MM.1S (cell line): ENCODE measurements at regions not wholly inside any gene's neighbourhood (a gene's known extent, or its start where the extent isn't known, plus 50 kb on each side); places are given as distances from the start of the nearest gene placed in this dataset.

ENCODE experiments used
- DNase-seq: peaks from one replicate; pipeline ENCODE4 v3.0.0-alpha.2; 2015
- H2AFZ ChIP-seq: fragments of 300-600 bp; sonication (generic); 2 replicates; pipeline ENCODE4 v1.6.0; 2016; ENCODE audit warnings: antibody characterized with exemption, low read length
- H3F3A ChIP-seq: fragments of 300-600 bp; sonication (generic); 2 replicates; pipeline ENCODE4 v1.6.1; 2016; ENCODE audit warnings: mild to moderate bottlenecking, antibody characterized with exemption, low read length, moderate library complexity, mixed read lengths; ENCODE audit not compliant: insufficient read depth
- H3K27ac ChIP-seq: fragments of 300-600 bp; sonication (generic); 2 replicates; pipeline ENCODE4 v1.5.1; 2016; ENCODE audit warnings: mild to moderate bottlenecking, low read length
- H3K27me3 ChIP-seq: fragments of 300-600 bp; sonication (generic); replicated peaks from 2 replicates; pipeline ENCODE4 v1.6.0; 2016; ENCODE audit warnings: low read length; ENCODE audit not compliant: insufficient read depth
- H3K36me3 ChIP-seq: fragments of 300-600 bp; sonication (generic); replicated peaks from 2 replicates; pipeline ENCODE4 v1.6.1; 2016; ENCODE audit warnings: mild to moderate bottlenecking, low read length, mixed read lengths; ENCODE audit not compliant: insufficient read depth
- H3K4me1 ChIP-seq: fragments of 300-600 bp; sonication (generic); 2 replicates; pipeline ENCODE4 v1.6.1; 2016; ENCODE audit warnings: low read length, mixed read lengths
- H3K4me2 ChIP-seq: fragments of 300-600 bp; sonication (generic); 2 replicates; pipeline ENCODE4 v1.6.0; 2016; ENCODE audit warnings: low read depth, low read length
- H3K4me3 ChIP-seq: fragments of 300-600 bp; sonication (generic); 2 replicates; pipeline ENCODE4 v1.5.1; 2016; ENCODE audit warnings: low read length, mixed read lengths
- H3K79me2 ChIP-seq: fragments of 300-600 bp; sonication (generic); 2 replicates; pipeline ENCODE4 v1.6.1; 2016; ENCODE audit warnings: mixed run types, low read length, mixed read lengths
- H3K9ac ChIP-seq: fragments of 300-600 bp; sonication (generic); 2 replicates; pipeline ENCODE4 v1.6.1; 2016; ENCODE audit warnings: low read length, mixed read lengths
- H3K9me2 ChIP-seq: fragments of 300-600 bp; sonication (generic); replicated peaks from 2 replicates; pipeline ENCODE4 v1.6.1; 2016; ENCODE audit warnings: mild to moderate bottlenecking, low read length, mixed read lengths; ENCODE audit not compliant: insufficient read depth
- H3K9me3 ChIP-seq: fragments of 300-600 bp; sonication (generic); replicated peaks from 2 replicates; pipeline ENCODE4 v1.6.1; 2016; ENCODE audit warnings: mild to moderate bottlenecking, low read length, mixed read lengths; ENCODE audit not compliant: insufficient read depth
- H4K20me1 ChIP-seq: fragments of 300-600 bp; sonication (generic); 2 replicates; pipeline ENCODE4 v1.6.1; 2016; ENCODE audit warnings: mild to moderate bottlenecking, low read length, moderate library complexity, mixed read lengths; ENCODE audit not compliant: insufficient read depth
- EZH2 ChIP-seq: fragments of 300-600 bp; sonication (generic); optimal IDR thresholded peaks from 2 replicates; pipeline ENCODE3; 2017; ENCODE audit warnings: low read depth, mild to moderate bottlenecking, antibody characterized with exemption, low read length, mixed read lengths
- EZH2phosphoT487 ChIP-seq: fragments of 300-600 bp; sonication (generic); IDR thresholded peaks from 2 replicates; pipeline ENCODE4 v1.6.1; 2018; ENCODE audit warnings: antibody characterized with exemption, low read length
- TF ChIP-seq, protein P1 (sequence below): fragments of 300-600 bp; sonication (generic); IDR thresholded peaks from 2 replicates; pipeline ENCODE4 v1.5.1; 2016; ENCODE audit warnings: antibody characterized with exemption, low read length, mixed read lengths

DNA sequence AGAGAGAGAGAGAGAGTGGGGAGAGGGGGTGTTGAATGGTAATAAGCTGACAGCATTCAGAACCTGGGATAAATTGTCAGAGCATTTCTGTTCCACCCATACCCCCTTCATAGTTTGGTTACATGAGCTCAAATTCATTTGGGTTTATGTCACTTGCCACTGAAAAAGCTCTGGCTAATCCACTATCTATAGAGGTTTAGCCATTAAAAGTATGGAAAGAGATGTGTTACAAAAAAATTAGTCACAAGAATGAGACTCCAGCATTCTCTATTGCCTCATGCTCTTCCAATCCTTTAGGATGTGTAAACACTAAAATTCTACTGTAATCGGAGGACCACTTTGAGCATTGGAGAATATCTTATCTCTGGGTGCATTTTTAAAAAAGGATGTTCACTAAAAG lies 297.6 kb upstream of the TCF21 start:
- H4K20me1 ChIP-seq = no peaks in the 10 kb centered on the region
- H3K9me2 ChIP-seq = no peaks in the 10 kb centered on the region
- H3K36me3 ChIP-seq = no peaks in the 10 kb centered on the region
- DNase-seq = no peak
- no peaks in the 10 kb centered on the region for H3F3A ChIP-seq
- H3K27me3 ChIP-seq = no peaks in the 10 kb centered on the region
- no peak overlapping the region for H2AFZ ChIP-seq
- no peak overlapping the region for H3K4me3 ChIP-seq
- H3K4me2 ChIP-seq = no peak overlapping the region
- no peaks in the 10 kb centered on the region for H3K9me3 ChIP-seq
- H3K4me1 ChIP-seq = no peaks in the 10 kb centered on the region
- TF ChIP-seq, protein P1, sequence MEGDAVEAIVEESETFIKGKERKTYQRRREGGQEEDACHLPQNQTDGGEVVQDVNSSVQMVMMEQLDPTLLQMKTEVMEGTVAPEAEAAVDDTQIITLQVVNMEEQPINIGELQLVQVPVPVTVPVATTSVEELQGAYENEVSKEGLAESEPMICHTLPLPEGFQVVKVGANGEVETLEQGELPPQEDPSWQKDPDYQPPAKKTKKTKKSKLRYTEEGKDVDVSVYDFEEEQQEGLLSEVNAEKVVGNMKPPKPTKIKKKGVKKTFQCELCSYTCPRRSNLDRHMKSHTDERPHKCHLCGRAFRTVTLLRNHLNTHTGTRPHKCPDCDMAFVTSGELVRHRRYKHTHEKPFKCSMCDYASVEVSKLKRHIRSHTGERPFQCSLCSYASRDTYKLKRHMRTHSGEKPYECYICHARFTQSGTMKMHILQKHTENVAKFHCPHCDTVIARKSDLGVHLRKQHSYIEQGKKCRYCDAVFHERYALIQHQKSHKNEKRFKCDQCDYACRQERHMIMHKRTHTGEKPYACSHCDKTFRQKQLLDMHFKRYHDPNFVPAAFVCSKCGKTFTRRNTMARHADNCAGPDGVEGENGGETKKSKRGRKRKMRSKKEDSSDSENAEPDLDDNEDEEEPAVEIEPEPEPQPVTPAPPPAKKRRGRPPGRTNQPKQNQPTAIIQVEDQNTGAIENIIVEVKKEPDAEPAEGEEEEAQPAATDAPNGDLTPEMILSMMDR = no peak
- TF ChIP-seq EZH2 (no peak), EZH2phosphoT487 (no peak)
- H3K9ac ChIP-seq = no peak overlapping the region
- no peaks in the 10 kb centered on the region for H3K79me2 ChIP-seq
- H3K27ac ChIP-seq = no peak overlapping the region

GRCh38 chr6:133594652-133595110 lies 294.2 kb upstream of the TCF21 start:
- H3K79me2 ChIP-seq = no peaks in the 10 kb centered on the region
- H3K27ac ChIP-seq = no peak overlapping the region
- no peaks in the 10 kb centered on the region for H3K27me3 ChIP-seq
- H3K9me3 ChIP-seq = no peaks in the 10 kb centered on the region
- no peak overlapping the region for H3K4me3 ChIP-seq
- no peak overlapping the region for H2AFZ ChIP-seq
- no peak for DNase-seq
- H3F3A ChIP-seq = no peaks in the 10 kb centered on the region
- H3K9me2 ChIP-seq = no peaks in the 10 kb centered on the region
- H3K9ac ChIP-seq = no peak overlapping the region
- no peaks in the 10 kb centered on the region for H4K20me1 ChIP-seq
- no peak for TF ChIP-seq EZH2phosphoT487
- TF ChIP-seq, protein P1 = no peak
- TF ChIP-seq EZH2 = no peak
- no peak overlapping the region for H3K4me2 ChIP-seq
- no peaks in the 10 kb centered on the region for H3K36me3 ChIP-seq
- no peaks in the 10 kb centered on the region for H3K4me1 ChIP-seq

GRCh38 chr6:133595111-133595761 lies 293.7 kb upstream of the TCF21 start:
- H3K9ac ChIP-seq = no peak overlapping the region
- no peak overlapping the region for H2AFZ ChIP-seq
- DNase-seq = no peak
- H3K36me3 ChIP-seq = no peaks in the 10 kb centered on the region
- no peak overlapping the region for H3K27ac ChIP-seq
- no peaks in the 10 kb centered on the region for H3K27me3 ChIP-seq
- no peaks in the 10 kb centered on the region for H3K4me1 ChIP-seq
- no peak overlapping the region for H3K4me2 ChIP-seq
- H3K4me3 ChIP-seq = no peak overlapping the region
- TF ChIP-seq EZH2 (no peak), EZH2phosphoT487 (no peak)
- TF ChIP-seq, protein P1 = no peak
- no peaks in the 10 kb centered on the region for H4K20me1 ChIP-seq
- no peaks in the 10 kb centered on the region for H3K9me2 ChIP-seq
- H3K79me2 ChIP-seq = no peaks in the 10 kb centered on the region
- H3F3A ChIP-seq = no peaks in the 10 kb centered on the region
- no peaks in the 10 kb centered on the region for H3K9me3 ChIP-seq
